Gastrocnemius medialis (tissue), 4 donors: ENCODE measurements at regions not wholly inside any gene's neighbourhood (a gene's known extent, or its start where the extent isn't known, plus 50 kb on each side); places are given as distances from the start of the nearest gene placed in this dataset.

Experiments
- ATAC-seq, 2 donors: fragments of 150-250 bp; one replicate each; pipeline ENCODE4 v1.9.1; 2016
- DNase-seq, 2 donors: peaks; one replicate each; pipeline ENCODE4 v3.0.0-alpha.2; 2019
- H3K27ac ChIP-seq, 4 donors: fragments of 200-600 bp; sonication (generic); 1 replicate in 1 of 4; 2 replicates in 3 of 4; pipeline ENCODE4 v1.5.1; 2016 to 2018; ENCODE audit warnings: mild to moderate bottlenecking in 2 of 4, moderate library complexity in 1 of 4
- H3K27me3 ChIP-seq, 3 donors: fragments of 200-600 bp; sonication (generic) in 2 of 3; 1 replicate in 1 of 3; 2 replicates in 2 of 3; pipeline versions ENCODE4 v1.5.1 to v1.6.0; 2016 to 2019; ENCODE audit warnings: mild to moderate bottlenecking in 1 of 3, moderate library complexity in 1 of 3
- H3K36me3 ChIP-seq, 2 donors: fragments of 200-600 bp; sonication (generic) in 1 of 2; one replicate each; pipeline ENCODE4 v1.5.1; 2017 to 2018
- H3K4me1 ChIP-seq, 2 donors: fragments of 200-600 bp; sonication (generic) in 1 of 2; one replicate each; pipeline ENCODE4 v1.5.1; 2016 to 2017; ENCODE audit warnings: mild to moderate bottlenecking in 2 of 2
- H3K4me3 ChIP-seq, 4 donors: fragments of 200-600 bp; sonication (generic) in 3 of 4; 1 replicate in 1 of 4; 2 replicates in 3 of 4; pipeline ENCODE4 v1.5.1; 2016 to 2019; ENCODE audit warnings: mild to moderate bottlenecking in 2 of 4
- H3K9me3 ChIP-seq, 3 donors: fragments of 200-600 bp; sonication (generic) in 2 of 3; 1 replicate in 1 of 3; 2 replicates in 2 of 3; pipeline ENCODE4 v1.5.1; 2016 to 2019
- POLR2A ChIP-seq, 2 donors: fragments of 450-650 bp; IDR thresholded peaks; one replicate each; pipeline ENCODE4 v1.6.1; 2017; ENCODE audit warnings: antibody characterized with exemption in 2 of 2, mild to moderate bottlenecking in 2 of 2, moderate library complexity in 2 of 2
- in situ Hi-C, 4 donors: fragments of 200-750 bp; cut with MboI; loops; one replicate each; pipeline versions ENCODE4 v1.15.0 to v1.8.0; 2017; ENCODE audit warnings: low sequenced_read_pairs in 4 of 4
- intact Hi-C: fragments of 100-400 bp; cut with DNase I; formaldehyde crosslinking; loops from one replicate; pipeline ENCODE4 v1.15.1; 2023; ENCODE audit warnings: low total_unique reads
- TF ChIP-seq, protein P1 (sequence below), 5 experiments: fragments of 450-650 bp in 3 of 5; fragments of 200-600 bp in 2 of 5; sonication (generic) in 2 of 5; IDR thresholded peaks in 4 of 5; conservative IDR thresholded peaks in 1 of 5; 1 replicate in 4 of 5; 2 replicates in 1 of 5; pipeline ENCODE4 v1.5.1; 2016 to 2019; ENCODE audit warnings: antibody characterized with exemption in 5 of 5, mild to moderate bottlenecking in 3 of 5, moderate library complexity in 3 of 5

- no peak for TF ChIP-seq POLR2A (IDR thresholded peaks at IDR 0.05)
- TF ChIP-seq, protein P1, sequence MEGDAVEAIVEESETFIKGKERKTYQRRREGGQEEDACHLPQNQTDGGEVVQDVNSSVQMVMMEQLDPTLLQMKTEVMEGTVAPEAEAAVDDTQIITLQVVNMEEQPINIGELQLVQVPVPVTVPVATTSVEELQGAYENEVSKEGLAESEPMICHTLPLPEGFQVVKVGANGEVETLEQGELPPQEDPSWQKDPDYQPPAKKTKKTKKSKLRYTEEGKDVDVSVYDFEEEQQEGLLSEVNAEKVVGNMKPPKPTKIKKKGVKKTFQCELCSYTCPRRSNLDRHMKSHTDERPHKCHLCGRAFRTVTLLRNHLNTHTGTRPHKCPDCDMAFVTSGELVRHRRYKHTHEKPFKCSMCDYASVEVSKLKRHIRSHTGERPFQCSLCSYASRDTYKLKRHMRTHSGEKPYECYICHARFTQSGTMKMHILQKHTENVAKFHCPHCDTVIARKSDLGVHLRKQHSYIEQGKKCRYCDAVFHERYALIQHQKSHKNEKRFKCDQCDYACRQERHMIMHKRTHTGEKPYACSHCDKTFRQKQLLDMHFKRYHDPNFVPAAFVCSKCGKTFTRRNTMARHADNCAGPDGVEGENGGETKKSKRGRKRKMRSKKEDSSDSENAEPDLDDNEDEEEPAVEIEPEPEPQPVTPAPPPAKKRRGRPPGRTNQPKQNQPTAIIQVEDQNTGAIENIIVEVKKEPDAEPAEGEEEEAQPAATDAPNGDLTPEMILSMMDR (IDR thresholded peaks at IDR 0.05 in 4 of 5, conservative IDR thresholded peaks at IDR 0.05 in 1 of 5) = no peak
- Histone ChIP-seq H3K4me1 (no peaks in the 10 kb centered on the region), H3K27ac (no peak overlapping the region), H3K36me3 (no peaks in the 10 kb centered on the region), H3K27me3 (no peaks in the 10 kb centered on the region), H3K9me3 (no peaks in the 10 kb centered on the region), H3K4me3 (no peak overlapping the region)
- DNase-seq (no peak), ATAC-seq (no peak)
- in situ Hi-C loops = no loop called here
- intact Hi-C loops = no loop called here
Measured at GRCh38 chr2:138274421-138275291, 226.9 kb upstream of the SPOPL start.

DNA sequence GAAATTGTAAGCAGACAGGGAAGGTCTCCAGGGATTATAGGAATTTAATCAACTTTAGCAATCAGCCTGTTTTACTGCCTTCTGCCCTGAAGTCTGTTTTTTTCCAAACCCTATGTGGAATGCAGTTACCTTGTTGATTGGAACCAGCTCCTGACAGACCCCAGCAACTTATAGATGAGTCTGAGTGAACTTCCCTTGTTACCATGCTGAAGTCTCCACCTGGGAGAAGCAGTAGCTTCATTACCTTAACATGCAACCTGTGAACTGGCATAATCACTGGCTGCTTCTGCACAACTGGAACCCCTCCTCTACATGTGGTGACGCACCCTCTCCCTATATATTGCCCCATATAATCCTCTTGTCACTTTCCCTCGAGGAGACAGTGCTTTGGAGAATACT is 226.3 kb upstream of the SPOPL start:
- TF ChIP-seq, protein P1 (IDR thresholded peaks at IDR 0.05 in 4 of 5, conservative IDR thresholded peaks at IDR 0.05 in 1 of 5) = no peak
- no peak for TF ChIP-seq POLR2A (IDR thresholded peaks at IDR 0.05)
- intact Hi-C loops (no loop called here), in situ Hi-C loops (no loop called here)

DNA sequence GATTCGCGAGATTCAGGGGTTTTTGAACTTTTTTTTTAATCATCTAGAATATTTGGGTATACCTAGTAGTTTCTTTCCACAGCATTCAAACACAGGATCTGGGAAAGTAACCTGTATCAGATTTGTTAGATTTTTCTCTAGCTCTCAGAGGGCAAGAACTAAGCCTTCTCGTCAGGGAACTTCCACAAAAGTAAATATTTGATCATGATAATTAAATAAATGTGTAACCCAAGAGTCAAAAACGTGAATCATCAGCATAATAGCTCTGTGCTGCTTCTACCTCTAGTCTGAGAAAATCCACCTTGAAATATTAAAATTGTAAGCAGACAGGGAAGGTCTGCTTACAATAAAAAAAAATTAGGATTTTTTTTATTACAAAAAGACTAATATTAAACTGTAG is 225.7 kb upstream of the SPOPL start:
- in situ Hi-C loops (no loop called here), intact Hi-C loops (no loop called here)
- no peak for TF ChIP-seq POLR2A (IDR thresholded peaks at IDR 0.05)
- TF ChIP-seq, protein P1 (IDR thresholded peaks at IDR 0.05 in 4 of 5, conservative IDR thresholded peaks at IDR 0.05 in 1 of 5) = no peak
- no peaks in the 10 kb centered on the region for H3K36me3 ChIP-seq
- H3K27ac ChIP-seq = no peak overlapping the region
- H3K4me1 ChIP-seq = no peaks in the 10 kb centered on the region
- no peak overlapping the region for H3K4me3 ChIP-seq
- ATAC-seq = no peak
- DNase-seq = no peak
- H3K9me3 ChIP-seq = no peaks in the 10 kb centered on the region
- H3K27me3 ChIP-seq = no peaks in the 10 kb centered on the region

More for the DNA sequence above, 226.3 kb upstream of the SPOPL start:
- Histone ChIP-seq H3K9me3 (no peaks in the 10 kb centered on the region), H3K27me3 (no peaks in the 10 kb centered on the region), H3K4me3 (no peak overlapping the region), H3K27ac (no peak overlapping the region), H3K4me1 (no peaks in the 10 kb centered on the region), H3K36me3 (no peaks in the 10 kb centered on the region)
- ATAC-seq (no peak), DNase-seq (no peak)

DNA sequence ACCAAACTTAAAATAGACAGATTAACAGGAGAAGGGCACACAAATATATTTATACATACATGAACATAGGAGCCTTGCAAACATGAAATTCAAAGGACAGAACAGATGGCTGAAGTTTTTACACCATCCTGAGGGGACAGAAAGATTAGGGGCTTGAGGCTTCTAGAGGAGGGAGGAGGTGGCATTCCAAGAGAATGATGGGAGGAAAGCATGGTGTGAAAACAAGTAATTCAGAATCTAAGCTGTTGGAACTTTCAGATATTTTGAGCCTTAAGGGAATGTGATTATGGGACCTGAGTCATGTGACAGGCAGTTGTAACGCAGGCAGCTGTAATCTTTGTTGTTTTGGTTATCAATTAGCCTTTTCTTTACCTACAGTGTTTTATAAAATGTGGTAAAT is 225.2 kb upstream of the SPOPL start:
- DNase-seq (no peak), ATAC-seq (no peak)
- in situ Hi-C loops (no loop called here), intact Hi-C loops (no loop called here)
- no peak overlapping the region for H3K27ac ChIP-seq
- no peaks in the 10 kb centered on the region for H3K4me1 ChIP-seq
- TF ChIP-seq, protein P1 (IDR thresholded peaks at IDR 0.05 in 4 of 5, conservative IDR thresholded peaks at IDR 0.05 in 1 of 5) = no peak
- TF ChIP-seq POLR2A (IDR thresholded peaks at IDR 0.05) = no peak
- H3K27me3 ChIP-seq = no peaks in the 10 kb centered on the region
- H3K4me3 ChIP-seq = no peak overlapping the region
- no peaks in the 10 kb centered on the region for H3K36me3 ChIP-seq
- H3K9me3 ChIP-seq = no peaks in the 10 kb centered on the region
